PC-9 (cell line): ENCODE measurements at regions not wholly inside any gene's neighbourhood (a gene's known extent, or its start where the extent isn't known, plus 50 kb on each side); places are given as distances from the start of the nearest gene placed in this dataset.

Experiments
- BruUV-seq: library from RNA; stranded (reverse); fragments of 400-500 nt; replicated peaks from 2 replicates; lab custom pipeline; 2021; lab: Mats Ljungman, UMichigan
- CTCF ChIA-PET: fragments of 300-600 bp; sonication (Branson Sonifier 250); formaldehyde crosslinking; loops from one replicate; lab custom pipeline; 2022; ENCODE audit warnings: antibody characterized with exemption; lab: Charles Lee
- POLR2A ChIA-PET: fragments of 300-600 bp; sonication (Branson Sonifier 250); formaldehyde crosslinking; loops from one replicate; lab custom pipeline; 2022; ENCODE audit warnings: antibody characterized with exemption; ENCODE audit not compliant: unreplicated experiment; lab: Charles Lee
- DNase-seq, 2 experiments: peaks; one replicate each; pipeline versions ENCODE4 v3.0.0 to v3.0.0-alpha.2; 2015 to 2022; ENCODE audit warnings: mixed read lengths in 1 of 2
- H2AFZ ChIP-seq: fragments of 200-600 bp; sonication (generic); 2 replicates; pipeline ENCODE4 v1.8.1; 2017; ENCODE audit warnings: antibody characterized with exemption
- H3F3A ChIP-seq: fragments of 200-600 bp; sonication (generic); 2 replicates; pipeline ENCODE4 v1.8.1; 2017; ENCODE audit warnings: antibody characterized with exemption, mild to moderate bottlenecking, low read depth; ENCODE audit not compliant: insufficient read depth
- H3K27ac ChIP-seq: fragments of 200-600 bp; sonication (generic); 2 replicates; pipeline ENCODE4 v1.6.1; 2016; ENCODE audit warnings: mixed run types
- H3K27me3 ChIP-seq: fragments of 200-600 bp; sonication (generic); 2 replicates; pipeline ENCODE4 v1.6.1; 2016; ENCODE audit warnings: low read depth, mixed run types; ENCODE audit not compliant: insufficient read depth
- H3K36me3 ChIP-seq: fragments of 200-600 bp; sonication (generic); 2 replicates; pipeline ENCODE4 v1.6.1; 2016; ENCODE audit warnings: low read depth, mixed run types
- H3K4me1 ChIP-seq: fragments of 200-600 bp; sonication (generic); replicated peaks from 2 replicates; pipeline ENCODE4 v1.6.1; 2016; ENCODE audit warnings: mixed run types; ENCODE audit not compliant: insufficient read depth
- H3K4me2 ChIP-seq: fragments of 200-600 bp; sonication (generic); 2 replicates; pipeline ENCODE4 v1.6.1; 2017; ENCODE audit warnings: mixed run types
- H3K4me3 ChIP-seq: fragments of 200-600 bp; sonication (generic); 2 replicates; pipeline ENCODE4 v1.6.1; 2016; ENCODE audit warnings: mixed run types
- H3K79me2 ChIP-seq: fragments of 200-600 bp; sonication (generic); 2 replicates; pipeline ENCODE4 v1.6.1; 2017; ENCODE audit warnings: low read depth, mixed run types
- H3K9me2 ChIP-seq: fragments of 200-600 bp; sonication (generic); 2 replicates; pipeline ENCODE4 v1.8.1; 2017; ENCODE audit warnings: mild to moderate bottlenecking; ENCODE audit not compliant: insufficient read depth
- H3K9me3 ChIP-seq: fragments of 200-600 bp; sonication (generic); 2 replicates; pipeline ENCODE4 v1.8.1; 2016; ENCODE audit warnings: low read depth; ENCODE audit not compliant: insufficient read depth
- H4K20me1 ChIP-seq: fragments of 200-600 bp; sonication (generic); 2 replicates; pipeline ENCODE4 v1.8.1; 2017; ENCODE audit not compliant: insufficient read depth
- EZH2 ChIP-seq: fragments of 200-600 bp; sonication (generic); IDR thresholded peaks from 2 replicates; pipeline ENCODE4 v1.8.0; 2017; ENCODE audit warnings: antibody characterized with exemption, low read depth
- intact Hi-C: fragments of 100-400 bp; cut with micrococcal nuclease; formaldehyde crosslinking; loops from one replicate; pipeline ENCODE4 v1.10.0; 2022; ENCODE audit not compliant: unreplicated experiment
- TF ChIP-seq, protein P1 (sequence below): fragments of 200-600 bp; sonication (generic); conservative IDR thresholded peaks from 2 replicates; pipeline ENCODE4 v1.6.1; 2017; ENCODE audit warnings: mixed run types, antibody characterized with exemption, mild to moderate bottlenecking, moderate library complexity

DNA sequence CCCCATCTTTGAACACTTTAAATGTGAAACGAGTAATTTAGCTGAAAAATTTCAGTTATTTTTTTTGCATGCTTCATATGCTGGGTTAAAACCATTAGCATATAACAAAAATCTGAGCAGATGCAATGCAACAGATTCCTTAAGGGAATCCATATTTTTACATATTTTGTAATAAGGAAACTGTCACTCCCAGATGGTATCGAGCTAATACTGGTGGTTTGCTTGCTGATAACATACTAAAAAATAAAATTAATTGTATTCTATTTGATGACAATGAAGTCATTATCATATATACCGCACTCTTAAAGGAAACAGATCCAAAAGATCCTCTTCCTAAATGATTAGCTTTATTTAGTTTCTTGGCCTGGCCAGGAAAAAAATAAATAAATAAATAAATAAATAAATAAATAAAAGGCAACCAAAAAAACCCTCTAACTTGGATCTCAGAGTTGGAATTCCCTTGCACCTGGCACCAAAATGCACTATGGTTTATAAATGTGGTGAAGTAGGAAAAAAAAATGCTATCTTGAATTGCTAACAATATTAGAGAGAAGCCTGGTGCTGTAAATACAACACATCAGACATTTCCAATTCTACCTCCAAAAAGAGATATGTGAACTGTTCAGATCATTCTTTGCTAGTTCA lies 503.2 kb upstream of the ARRDC4 start:
- Histone ChIP-seq H3F3A (no peaks in the 10 kb centered on the region), H3K36me3 (no peaks in the 10 kb centered on the region), H3K4me3 (no peak overlapping the region), H3K79me2 (no peaks in the 10 kb centered on the region), H3K4me2 (no peak overlapping the region), H3K27me3 (no peaks in the 10 kb centered on the region), H3K9me2 (no peaks in the 10 kb centered on the region), H3K4me1 (no peaks in the 10 kb centered on the region), H2AFZ (no peak overlapping the region), H3K9me3 (no peaks in the 10 kb centered on the region), H3K27ac (no peak overlapping the region), H4K20me1 (no peaks in the 10 kb centered on the region)
- CTCF ChIA-PET = interaction anchor here (0.5 kb wide), 1 partner anchor 8 kb away, joined by 3 read pairs; no protein-coding TSS in a partner anchor
- no TSS peak for BruUV-seq
- TF ChIP-seq EZH2 = no peak
- TF ChIP-seq, protein P1, sequence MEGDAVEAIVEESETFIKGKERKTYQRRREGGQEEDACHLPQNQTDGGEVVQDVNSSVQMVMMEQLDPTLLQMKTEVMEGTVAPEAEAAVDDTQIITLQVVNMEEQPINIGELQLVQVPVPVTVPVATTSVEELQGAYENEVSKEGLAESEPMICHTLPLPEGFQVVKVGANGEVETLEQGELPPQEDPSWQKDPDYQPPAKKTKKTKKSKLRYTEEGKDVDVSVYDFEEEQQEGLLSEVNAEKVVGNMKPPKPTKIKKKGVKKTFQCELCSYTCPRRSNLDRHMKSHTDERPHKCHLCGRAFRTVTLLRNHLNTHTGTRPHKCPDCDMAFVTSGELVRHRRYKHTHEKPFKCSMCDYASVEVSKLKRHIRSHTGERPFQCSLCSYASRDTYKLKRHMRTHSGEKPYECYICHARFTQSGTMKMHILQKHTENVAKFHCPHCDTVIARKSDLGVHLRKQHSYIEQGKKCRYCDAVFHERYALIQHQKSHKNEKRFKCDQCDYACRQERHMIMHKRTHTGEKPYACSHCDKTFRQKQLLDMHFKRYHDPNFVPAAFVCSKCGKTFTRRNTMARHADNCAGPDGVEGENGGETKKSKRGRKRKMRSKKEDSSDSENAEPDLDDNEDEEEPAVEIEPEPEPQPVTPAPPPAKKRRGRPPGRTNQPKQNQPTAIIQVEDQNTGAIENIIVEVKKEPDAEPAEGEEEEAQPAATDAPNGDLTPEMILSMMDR = no peak
- no peak for DNase-seq
- POLR2A ChIA-PET = interaction anchor here (0.7 kb wide), 1 partner anchor 110 kb away, joined by 3 read pairs; no protein-coding TSS in a partner anchor
- intact Hi-C loops = no loop called here

DNA sequence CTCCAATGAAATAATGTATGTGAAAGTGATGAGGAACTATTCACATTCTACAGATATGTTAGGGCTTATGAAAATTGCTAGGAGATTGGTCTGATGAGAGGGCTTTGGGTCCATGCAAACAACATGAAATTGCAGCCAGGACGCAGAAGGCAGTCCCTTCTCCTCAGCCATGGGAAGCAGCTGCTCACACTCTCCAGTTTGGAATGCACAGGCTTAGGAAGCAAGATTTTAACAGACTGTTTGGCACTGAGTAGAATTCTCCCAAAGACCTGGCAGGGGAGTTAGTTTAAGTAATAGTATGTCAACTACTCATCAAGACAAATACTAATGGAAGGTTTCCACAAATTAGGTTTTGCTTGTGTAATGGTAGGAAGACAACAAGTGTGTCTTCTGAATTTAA lies 500.7 kb upstream of the ARRDC4 start:
- CTCF ChIA-PET = no interaction called here
- POLR2A ChIA-PET = no interaction called here
- no peak overlapping the region for H3K27ac ChIP-seq

DNA sequence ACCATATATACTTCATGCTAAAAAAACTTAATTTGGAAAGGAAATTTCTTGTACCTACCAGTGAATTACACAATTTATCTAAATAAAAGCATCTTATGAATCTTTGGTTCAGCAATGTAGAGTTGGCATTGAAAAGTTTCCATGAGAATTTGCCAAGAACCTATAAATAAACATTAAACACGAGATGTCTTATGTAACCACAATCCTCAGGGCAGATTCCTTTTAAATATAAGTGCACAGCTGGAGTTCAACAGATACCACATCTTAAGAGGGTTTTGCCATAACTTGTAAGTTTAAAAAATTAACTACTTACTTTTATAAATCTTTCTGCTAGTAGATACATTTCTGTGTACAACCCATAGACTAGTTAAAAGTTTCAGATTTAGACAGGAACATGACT lies 499.3 kb upstream of the ARRDC4 start:
- H3K4me1 ChIP-seq = no peaks in the 10 kb centered on the region
- H4K20me1 ChIP-seq = no peaks in the 10 kb centered on the region
- H3F3A ChIP-seq = no peaks in the 10 kb centered on the region
- intact Hi-C loops = no loop called here
- H3K4me2 ChIP-seq = no peak overlapping the region
- H3K9me3 ChIP-seq = no peaks in the 10 kb centered on the region
- POLR2A ChIA-PET = no interaction called here
- H3K9me2 ChIP-seq = no peaks in the 10 kb centered on the region
- no peaks in the 10 kb centered on the region for H3K27me3 ChIP-seq
- CTCF ChIA-PET = no interaction called here
- BruUV-seq = no TSS peak
- no peaks in the 10 kb centered on the region for H3K79me2 ChIP-seq
- H3K27ac ChIP-seq = no peak overlapping the region
- H3K4me3 ChIP-seq = no peak overlapping the region
- no peak overlapping the region for H2AFZ ChIP-seq
- H3K36me3 ChIP-seq = no peaks in the 10 kb centered on the region
- no peak for DNase-seq
- TF ChIP-seq EZH2 = no peak
- TF ChIP-seq, protein P1 = no peak

More for the DNA sequence above, 500.7 kb upstream of the ARRDC4 start:
- TF ChIP-seq EZH2 = no peak
- Histone ChIP-seq H3K27me3 (no peaks in the 10 kb centered on the region), H3K4me3 (no peak overlapping the region), H3K9me3 (no peaks in the 10 kb centered on the region), H3K4me2 (no peak overlapping the region), H2AFZ (no peak overlapping the region), H3K4me1 (no peaks in the 10 kb centered on the region), H3K79me2 (no peaks in the 10 kb centered on the region), H3K9me2 (no peaks in the 10 kb centered on the region), H3K36me3 (no peaks in the 10 kb centered on the region), H4K20me1 (no peaks in the 10 kb centered on the region), H3F3A (no peaks in the 10 kb centered on the region)
- DNase-seq = no peak
- intact Hi-C loops = no loop called here
- BruUV-seq = no TSS peak

DNA sequence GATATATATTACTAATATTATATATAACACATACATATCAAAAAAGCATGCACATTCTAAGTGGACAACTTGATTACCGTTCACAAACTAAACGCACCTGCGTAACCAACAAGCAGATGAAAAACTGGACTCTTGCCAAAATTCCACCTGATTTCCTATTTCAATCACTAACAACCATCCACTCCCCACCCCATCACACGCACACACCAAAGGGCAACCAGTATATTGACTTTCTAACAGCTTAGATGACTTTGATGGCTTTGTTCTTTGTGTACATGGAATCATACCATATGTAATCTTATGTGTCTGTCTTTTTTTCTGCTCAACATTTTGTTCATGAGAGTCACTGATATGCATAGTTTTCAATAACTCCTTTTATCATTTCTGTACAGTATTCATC lies 496.8 kb upstream of the ARRDC4 start:
- intact Hi-C loops = no loop called here
- no peak overlapping the region for H3K27ac ChIP-seq
- no peaks in the 10 kb centered on the region for H3K9me2 ChIP-seq
- ChIA-PET POLR2A (no interaction called here), CTCF (no interaction called here)
- no peaks in the 10 kb centered on the region for H3K9me3 ChIP-seq
- no TSS peak for BruUV-seq
- no peak overlapping the region for H2AFZ ChIP-seq
- H3F3A ChIP-seq = no peaks in the 10 kb centered on the region
- H4K20me1 ChIP-seq = no peaks in the 10 kb centered on the region
- H3K36me3 ChIP-seq = no peaks in the 10 kb centered on the region
- H3K79me2 ChIP-seq = no peaks in the 10 kb centered on the region
- DNase-seq = no peak
- TF ChIP-seq EZH2 = no peak
- TF ChIP-seq, protein P1 = no peak
- H3K4me1 ChIP-seq = no peaks in the 10 kb centered on the region
- H3K4me3 ChIP-seq = no peak overlapping the region
- H3K4me2 ChIP-seq = no peak overlapping the region
- no peaks in the 10 kb centered on the region for H3K27me3 ChIP-seq
